Body of pancreas (tissue), 4 donors: ENCODE measurements at regions not wholly inside any gene's neighbourhood (a gene's known extent, or its start where the extent isn't known, plus 50 kb on each side); places are given as distances from the start of the nearest gene placed in this dataset.

Experiments used
- CTCF ChIP-seq, 7 experiments: fragments of 450-650 bp in 4 of 7; fragments of 200-600 bp in 3 of 7; sonication (generic) in 3 of 7; IDR thresholded peaks; one replicate each; pipeline ENCODE4 v1.5.1; 2016 to 2019; ENCODE audit warnings: antibody characterized with exemption in 7 of 7
- POLR2A ChIP-seq, 3 donors: fragments of 450-650 bp; IDR thresholded peaks; one replicate each; pipeline ENCODE4 v1.6.1; 2016; ENCODE audit warnings: antibody characterized with exemption in 3 of 3, mild to moderate bottlenecking in 2 of 3

- no peak for TF ChIP-seq CTCF (IDR thresholded peaks at IDR 0.05)
- no peak for TF ChIP-seq POLR2A (IDR thresholded peaks at IDR 0.05)
Measured at GRCh38 chr1:14420686-14421085, 177.8 kb upstream of the KAZN start.
